PC-9 (cell line): ENCODE measurements at regions not wholly inside any gene's neighbourhood (a gene's known extent, or its start where the extent isn't known, plus 50 kb on each side); places are given as distances from the start of the nearest gene placed in this dataset.

Source experiments
- BruUV-seq: library from RNA; stranded (reverse); fragments of 400-500 nt; replicated peaks from 2 replicates; lab custom pipeline; 2021; lab: Mats Ljungman, UMichigan
- CTCF ChIA-PET: fragments of 300-600 bp; sonication (Branson Sonifier 250); formaldehyde crosslinking; loops from one replicate; lab custom pipeline; 2022; ENCODE audit warnings: antibody characterized with exemption; lab: Charles Lee
- POLR2A ChIA-PET: fragments of 300-600 bp; sonication (Branson Sonifier 250); formaldehyde crosslinking; loops from one replicate; lab custom pipeline; 2022; ENCODE audit warnings: antibody characterized with exemption; ENCODE audit not compliant: unreplicated experiment; lab: Charles Lee
- DNase-seq, 2 experiments: peaks; one replicate each; pipeline versions ENCODE4 v3.0.0 to v3.0.0-alpha.2; 2015 to 2022; ENCODE audit warnings: mixed read lengths in 1 of 2
- H2AFZ ChIP-seq: fragments of 200-600 bp; sonication (generic); 2 replicates; pipeline ENCODE4 v1.8.1; 2017; ENCODE audit warnings: antibody characterized with exemption
- H3F3A ChIP-seq: fragments of 200-600 bp; sonication (generic); 2 replicates; pipeline ENCODE4 v1.8.1; 2017; ENCODE audit warnings: antibody characterized with exemption, mild to moderate bottlenecking, low read depth; ENCODE audit not compliant: insufficient read depth
- H3K27ac ChIP-seq: fragments of 200-600 bp; sonication (generic); 2 replicates; pipeline ENCODE4 v1.6.1; 2016; ENCODE audit warnings: mixed run types
- H3K27me3 ChIP-seq: fragments of 200-600 bp; sonication (generic); 2 replicates; pipeline ENCODE4 v1.6.1; 2016; ENCODE audit warnings: low read depth, mixed run types; ENCODE audit not compliant: insufficient read depth
- H3K36me3 ChIP-seq: fragments of 200-600 bp; sonication (generic); 2 replicates; pipeline ENCODE4 v1.6.1; 2016; ENCODE audit warnings: low read depth, mixed run types
- H3K4me1 ChIP-seq: fragments of 200-600 bp; sonication (generic); replicated peaks from 2 replicates; pipeline ENCODE4 v1.6.1; 2016; ENCODE audit warnings: mixed run types; ENCODE audit not compliant: insufficient read depth
- H3K4me2 ChIP-seq: fragments of 200-600 bp; sonication (generic); 2 replicates; pipeline ENCODE4 v1.6.1; 2017; ENCODE audit warnings: mixed run types
- H3K4me3 ChIP-seq: fragments of 200-600 bp; sonication (generic); 2 replicates; pipeline ENCODE4 v1.6.1; 2016; ENCODE audit warnings: mixed run types
- H3K79me2 ChIP-seq: fragments of 200-600 bp; sonication (generic); 2 replicates; pipeline ENCODE4 v1.6.1; 2017; ENCODE audit warnings: low read depth, mixed run types
- H3K9me2 ChIP-seq: fragments of 200-600 bp; sonication (generic); 2 replicates; pipeline ENCODE4 v1.8.1; 2017; ENCODE audit warnings: mild to moderate bottlenecking; ENCODE audit not compliant: insufficient read depth
- H3K9me3 ChIP-seq: fragments of 200-600 bp; sonication (generic); 2 replicates; pipeline ENCODE4 v1.8.1; 2016; ENCODE audit warnings: low read depth; ENCODE audit not compliant: insufficient read depth
- H4K20me1 ChIP-seq: fragments of 200-600 bp; sonication (generic); 2 replicates; pipeline ENCODE4 v1.8.1; 2017; ENCODE audit not compliant: insufficient read depth
- CTCF ChIP-seq: fragments of 200-600 bp; sonication (generic); conservative IDR thresholded peaks from 2 replicates; pipeline ENCODE4 v1.6.1; 2017; ENCODE audit warnings: mixed run types, antibody characterized with exemption, mild to moderate bottlenecking, moderate library complexity
- EZH2 ChIP-seq: fragments of 200-600 bp; sonication (generic); IDR thresholded peaks from 2 replicates; pipeline ENCODE4 v1.8.0; 2017; ENCODE audit warnings: antibody characterized with exemption, low read depth
- intact Hi-C: fragments of 100-400 bp; cut with micrococcal nuclease; formaldehyde crosslinking; loops from one replicate; pipeline ENCODE4 v1.10.0; 2022; ENCODE audit not compliant: unreplicated experiment

- H3K9me3 ChIP-seq = no peaks in the 10 kb centered on the region
- H3K27ac ChIP-seq = no peak overlapping the region
- H3K27me3 ChIP-seq = peaks cover 73% of the 10 kb centered on the region
- 0 out of 2 replicates have a peak, but pooled peaks cover 3% of the 10 kb centered on the region for H3K4me1 ChIP-seq
- BruUV-seq = no TSS peak
- no peak overlapping the region for H2AFZ ChIP-seq
- peak overlapping the region; percentile 45 for H3K4me2 ChIP-seq
- intact Hi-C loops = no loop called here
- no peaks in the 10 kb centered on the region for H3K36me3 ChIP-seq
- ChIA-PET CTCF (no interaction called here), POLR2A (interaction anchor here (0.6 kb wide), 1 partner anchor 37 kb away, joined by 3 read pairs; no protein-coding TSS in a partner anchor)
- no peaks in the 10 kb centered on the region for H3K79me2 ChIP-seq
- DNase-seq = peak in 1 of 2 experiments; percentile 31
- no peak for TF ChIP-seq CTCF
- peak; percentile 94 for TF ChIP-seq EZH2
- H3K9me2 ChIP-seq = no peaks in the 10 kb centered on the region
- H3K4me3 ChIP-seq = peak overlapping the region; percentile 25; the same call in 1 of the 2 replicates
- H3F3A ChIP-seq = no peaks in the 10 kb centered on the region
- no peaks in the 10 kb centered on the region for H4K20me1 ChIP-seq
Observed at GRCh38 chr5:174338185-174339010, 292.9 kb downstream of the NSG2 start.

- H3K79me2 ChIP-seq = no peaks in the 10 kb centered on the region
- 0 out of 2 replicates have a peak, but pooled peaks cover 3% of the 10 kb centered on the region for H3K4me1 ChIP-seq
- peaks cover 74% of the 10 kb centered on the region for H3K27me3 ChIP-seq
- ChIA-PET POLR2A (no interaction called here), CTCF (no interaction called here)
- no peaks in the 10 kb centered on the region for H3K9me2 ChIP-seq
- H4K20me1 ChIP-seq = no peaks in the 10 kb centered on the region
- no TSS peak for BruUV-seq
- no peak overlapping the region for H3K4me3 ChIP-seq
- H3F3A ChIP-seq = no peaks in the 10 kb centered on the region
- TF ChIP-seq EZH2 (no peak), CTCF (no peak)
- no peaks in the 10 kb centered on the region for H3K36me3 ChIP-seq
- H2AFZ ChIP-seq = no peak overlapping the region
- H3K27ac ChIP-seq = no peak overlapping the region
- intact Hi-C loops = no loop called here
- no peak for DNase-seq
- no peaks in the 10 kb centered on the region for H3K9me3 ChIP-seq
- H3K4me2 ChIP-seq = peak overlapping the region; percentile 45
Observed at GRCh38 chr5:174339130-174339529, 293.6 kb downstream of the NSG2 start.

- BruUV-seq = no TSS peak
- Histone ChIP-seq H3K4me3 (no peak overlapping the region), H3K9me3 (no peaks in the 10 kb centered on the region), H2AFZ (no peak overlapping the region), H3K27me3 (peaks cover 74% of the 10 kb centered on the region), H3K36me3 (no peaks in the 10 kb centered on the region), H3K27ac (no peak overlapping the region), H3K9me2 (no peaks in the 10 kb centered on the region), H3K79me2 (no peaks in the 10 kb centered on the region), H3K4me1 (0 out of 2 replicates have a peak, but pooled peaks cover 3% of the 10 kb centered on the region), H4K20me1 (no peaks in the 10 kb centered on the region), H3F3A (no peaks in the 10 kb centered on the region), H3K4me2 (no peak overlapping the region)
- intact Hi-C loops = no loop called here
- CTCF ChIA-PET = no interaction called here
- POLR2A ChIA-PET = no interaction called here
- TF ChIP-seq EZH2 (no peak), CTCF (no peak)
- DNase-seq = no peak
Observed at GRCh38 chr5:174340226-174340625, 294.7 kb downstream of the NSG2 start.
